Keratinocyte (primary cell): ENCODE measurements at regions not wholly inside any gene's neighbourhood (a gene's known extent, or its start where the extent isn't known, plus 50 kb on each side); places are given as distances from the start of the nearest gene placed in this dataset.

Experiments used
- CTCF ChIP-seq, 3 experiments: IDR thresholded peaks in 1 of 3; conservative IDR thresholded peaks in 1 of 3; optimal IDR thresholded peaks in 1 of 3; 2 replicates in 2 of 3; 3 replicates in 1 of 3; pipeline versions ENCODE3 to v1.5.1; 2011; ENCODE audit warnings: low read length in 3 of 3, mild to moderate bottlenecking in 3 of 3, moderate library complexity in 2 of 3, control low read depth in 1 of 3, inconsistent platforms in 1 of 3; ENCODE audit not compliant: insufficient read depth in 2 of 3; ENCODE audit errors: extremely low read depth in 1 of 3
- EZH2 ChIP-seq: IDR thresholded peaks from one replicate; pipeline ENCODE4 v1.6.1; 2012; ENCODE audit warnings: inconsistent platforms, mild to moderate bottlenecking, low read length, moderate library complexity

- TF ChIP-seq EZH2 (no peak), CTCF (optimal IDR thresholded peaks at IDR 0.05 in 1 of 3, IDR thresholded peaks at IDR 0.05 in 1 of 3, conservative IDR thresholded peaks at IDR 0.05 in 1 of 3; ENCODE audit: extremely low read depth in 1 of 3, insufficient read depth in 2 of 3, low read length in 3 of 3) (no peak)
Observed at GRCh38 chr12:27133022-27133590, 50.7 kb upstream of the C12orf71 start.
